ENCODE measurements at regions not wholly inside any gene's neighbourhood (a gene's known extent, or its start where the extent isn't known, plus 50 kb on each side); places are given as distances from the start of the nearest gene placed in this dataset.
"Not testable (repeated sequence)": the region's sequence is repeated elsewhere in the genome, so short reads cannot be mapped to it uniquely, and the experiment has no call there.

- Mint-ChIP-seq H3K36me3 (no peaks in the 10 kb centered on the region), H3K9me3 (peaks cover 0 to 5% (median 1%) of the 10 kb centered on the region in 7 donors), H3K4me3 (no peak overlapping the region), H3K27me3 (no peaks in the 10 kb centered on the region), H3K4me1 (no peaks in the 10 kb centered on the region), H3K27ac (no peak overlapping the region)
- DNase-seq, result no peak
- ATAC-seq (ENCODE audit: low read depth in 2 of 2), result no peak
These were observed 194.7 kb upstream of the KIF2B start for GRCh38 chr17:53628011-53628410.

GRCh38 chr17:53627511-53627910 is 195.2 kb upstream of the KIF2B start:
- Mint-ChIP-seq H3K9me3 (peaks cover 0 to 5% (median 1%) of the 10 kb centered on the region in 7 donors), H3K27ac (no peak overlapping the region), H3K36me3 (no peaks in the 10 kb centered on the region), H3K4me1 (no peaks in the 10 kb centered on the region), H3K4me3 (no peak overlapping the region), H3K27me3 (no peaks in the 10 kb centered on the region)
- ATAC-seq (ENCODE audit: low read depth in 2 of 2), result no peak
- no peak for DNase-seq

- DNase-seq (no peak), ATAC-seq (ENCODE audit: low read depth in 2 of 2) (no peak)
- H3K27me3 Mint-ChIP-seq, result no peaks in the 10 kb centered on the region
- no peak overlapping the region for H3K27ac Mint-ChIP-seq
- H3K36me3 Mint-ChIP-seq, result no peaks in the 10 kb centered on the region
- H3K4me3 Mint-ChIP-seq, result no peak overlapping the region
- no peaks in the 10 kb centered on the region for H3K4me1 Mint-ChIP-seq
- peaks cover 0 to 5% (median 1%) of the 10 kb centered on the region in 7 donors for H3K9me3 Mint-ChIP-seq
These were observed 196.4 kb upstream of the KIF2B start for GRCh38 chr17:53626286-53626685.

- no peak for ATAC-seq (ENCODE audit: low read depth in 2 of 2)
- no peaks in the 10 kb centered on the region for H3K4me1 Mint-ChIP-seq
- H3K27ac Mint-ChIP-seq, result no peak overlapping the region
- H3K9me3 Mint-ChIP-seq, result peaks cover 0 to 2% (median 0%) of the 10 kb centered on the region in 7 donors
- H3K36me3 Mint-ChIP-seq, result no peaks in the 10 kb centered on the region
- no peak overlapping the region for H3K4me3 Mint-ChIP-seq
- H3K27me3 Mint-ChIP-seq, result no peaks in the 10 kb centered on the region
- DNase-seq, result no peak
These were observed 203.7 kb upstream of the KIF2B start for GRCh38 chr17:53619025-53619424.

- ATAC-seq (ENCODE audit: low read depth in 2 of 2); H3K36me3 Mint-ChIP-seq; H3K27ac Mint-ChIP-seq; H3K4me1 Mint-ChIP-seq; H3K4me3 Mint-ChIP-seq; DNase-seq; H3K27me3 Mint-ChIP-seq: not testable (repeated sequence)
- peaks cover 0 to 15% (median 5%) of the 10 kb centered on the region in 7 donors for H3K9me3 Mint-ChIP-seq
These were observed 214.5 kb upstream of the KIF2B start for GRCh38 chr17:53608208-53608607.

GRCh38 chr17:53607475-53607874 is 215.3 kb upstream of the KIF2B start:
- peaks cover 0 to 15% (median 8%) of the 10 kb centered on the region in 7 donors for H3K9me3 Mint-ChIP-seq
- H3K27me3 Mint-ChIP-seq, result no peaks in the 10 kb centered on the region
- no peaks in the 10 kb centered on the region for H3K4me1 Mint-ChIP-seq
- H3K36me3 Mint-ChIP-seq, result no peaks in the 10 kb centered on the region
- H3K4me3 Mint-ChIP-seq, result no peak overlapping the region
- DNase-seq (no peak), ATAC-seq (ENCODE audit: low read depth in 2 of 2) (no peak)
- H3K27ac Mint-ChIP-seq, result no peak overlapping the region

- DNase-seq (no peak), ATAC-seq (ENCODE audit: low read depth in 2 of 2) (no peak)
- no peak overlapping the region for H3K4me3 Mint-ChIP-seq
- H3K27ac Mint-ChIP-seq, result no peak overlapping the region
- H3K4me1 Mint-ChIP-seq, result no peaks in the 10 kb centered on the region
- no peaks in the 10 kb centered on the region for H3K36me3 Mint-ChIP-seq
- peaks cover 3 to 18% (median 5%) of the 10 kb centered on the region in 7 donors for H3K9me3 Mint-ChIP-seq
- no peaks in the 10 kb centered on the region for H3K27me3 Mint-ChIP-seq
These were observed 234.4 kb upstream of the KIF2B start for GRCh38 chr17:53588317-53588716.

GRCh38 chr17:53574038-53574437 is 248.7 kb upstream of the KIF2B start:
- no peaks in the 10 kb centered on the region for H3K4me1 Mint-ChIP-seq
- no peaks in the 10 kb centered on the region for H3K27me3 Mint-ChIP-seq
- H3K27ac Mint-ChIP-seq, result no peak overlapping the region
- H3K4me3 Mint-ChIP-seq, result no peak overlapping the region
- ATAC-seq (ENCODE audit: low read depth in 2 of 2), result no peak
- no peaks in the 10 kb centered on the region for H3K36me3 Mint-ChIP-seq
- no peak for DNase-seq
- peaks cover 0 to 9% (median 2%) of the 10 kb centered on the region in 7 donors for H3K9me3 Mint-ChIP-seq

GRCh38 chr17:53571342-53571741 is 251.4 kb upstream of the KIF2B start:
- H3K9me3 Mint-ChIP-seq, result peaks cover 0 to 8% (median 2%) of the 10 kb centered on the region in 7 donors
- no peak for ATAC-seq (ENCODE audit: low read depth in 2 of 2)

GRCh38 chr17:53570731-53571130 is 252.0 kb upstream of the KIF2B start:
- no peaks in the 10 kb centered on the region for H3K27me3 Mint-ChIP-seq
- H3K36me3 Mint-ChIP-seq, result no peaks in the 10 kb centered on the region
- ATAC-seq (ENCODE audit: low read depth in 2 of 2) (no peak), DNase-seq (no peak)
- H3K9me3 Mint-ChIP-seq, result peaks cover 0 to 8% (median 2%) of the 10 kb centered on the region in 7 donors
- H3K4me3 Mint-ChIP-seq, result no peak overlapping the region
- H3K4me1 Mint-ChIP-seq, result no peaks in the 10 kb centered on the region
- H3K27ac Mint-ChIP-seq, result peak overlapping the region in 1 of 6 donors; percentile 7

More at GRCh38 chr17:53571342-53571741, 251.4 kb upstream of the KIF2B start:
- DNase-seq, result no peak
- Mint-ChIP-seq H3K27ac (no peak overlapping the region), H3K27me3 (no peaks in the 10 kb centered on the region), H3K36me3 (no peaks in the 10 kb centered on the region), H3K4me1 (no peaks in the 10 kb centered on the region), H3K4me3 (no peak overlapping the region)

- H3K36me3 Mint-ChIP-seq, result no peaks in the 10 kb centered on the region
- no peak overlapping the region for H3K27ac Mint-ChIP-seq
- H3K9me3 Mint-ChIP-seq, result peaks cover 0 to 11% (median 6%) of the 10 kb centered on the region in 7 donors
- no peak for ATAC-seq (ENCODE audit: low read depth in 2 of 2)
- no peak for DNase-seq
- no peaks in the 10 kb centered on the region for H3K27me3 Mint-ChIP-seq
- H3K4me1 Mint-ChIP-seq, result no peaks in the 10 kb centered on the region
- no peak overlapping the region for H3K4me3 Mint-ChIP-seq
These were observed 261.8 kb upstream of the KIF2B start for GRCh38 chr17:53560953-53561352.

GRCh38 chr17:53548252-53548651 is 274.5 kb upstream of the KIF2B start:
- Mint-ChIP-seq H3K4me1 (no peaks in the 10 kb centered on the region), H3K36me3 (no peaks in the 10 kb centered on the region), H3K4me3 (no peak overlapping the region), H3K27me3 (no peaks in the 10 kb centered on the region), H3K27ac (no peak overlapping the region), H3K9me3 (peaks cover 0 to 5% (median 3%) of the 10 kb centered on the region in 7 donors)
- no peak for ATAC-seq (ENCODE audit: low read depth in 2 of 2)
- DNase-seq, result no peak

- no peak for ATAC-seq (ENCODE audit: low read depth in 2 of 2)
- Mint-ChIP-seq H3K27ac (no peak overlapping the region), H3K4me1 (no peaks in the 10 kb centered on the region), H3K4me3 (no peak overlapping the region), H3K9me3 (peaks cover 0 to 3% (median 2%) of the 10 kb centered on the region in 7 donors), H3K36me3 (no peaks in the 10 kb centered on the region), H3K27me3 (no peaks in the 10 kb centered on the region)
- no peak for DNase-seq
These were observed 279.3 kb upstream of the KIF2B start for GRCh38 chr17:53543472-53543871.

- DNase-seq (no peak), ATAC-seq (ENCODE audit: low read depth in 2 of 2) (no peak)
- no peak overlapping the region for H3K4me3 Mint-ChIP-seq
- H3K36me3 Mint-ChIP-seq, result no peaks in the 10 kb centered on the region
- no peak overlapping the region for H3K27ac Mint-ChIP-seq
- no peaks in the 10 kb centered on the region for H3K27me3 Mint-ChIP-seq
- H3K9me3 Mint-ChIP-seq, result peaks cover 0 to 2% (median 0%) of the 10 kb centered on the region in 7 donors
- H3K4me1 Mint-ChIP-seq, result no peaks in the 10 kb centered on the region
These were observed 284.6 kb upstream of the KIF2B start for GRCh38 chr17:53538129-53538617.

GRCh38 chr17:53527473-53527872 is 295.3 kb upstream of the KIF2B start:
- H3K4me1 Mint-ChIP-seq, result no peaks in the 10 kb centered on the region
- no peak overlapping the region for H3K27ac Mint-ChIP-seq
- peaks cover 4 to 15% (median 6%) of the 10 kb centered on the region in 7 donors for H3K9me3 Mint-ChIP-seq
- DNase-seq (no peak), ATAC-seq (ENCODE audit: low read depth in 2 of 2) (no peak)
- no peak overlapping the region for H3K4me3 Mint-ChIP-seq
- H3K36me3 Mint-ChIP-seq, result no peaks in the 10 kb centered on the region
- H3K27me3 Mint-ChIP-seq, result no peaks in the 10 kb centered on the region

Data from naive B cell (primary cell).